Activated CD4-positive, CD25-positive, alpha-beta regulatory T cell treated with anti-CD3 and anti-CD28 coated beads, Interleukin-2, amount 50 U/mL, for 16 hours (primary cell): ENCODE measurements at regions not wholly inside any gene's neighbourhood (a gene's known extent, or its start where the extent isn't known, plus 50 kb on each side); places are given as distances from the start of the nearest gene placed in this dataset.
"Not testable (repeated sequence)": the region's sequence is repeated elsewhere in the genome, so short reads cannot be mapped to it uniquely, and the experiment has no call there.

Source experiments
- DNase-seq: peaks from one replicate; pipeline ENCODE4 v3.0.0-alpha.2; 2020; ENCODE audit warnings: low read depth, low spot score

- DNase-seq, result not testable (repeated sequence)
Measured at GRCh38 chr2:111395350-111396128, 274.8 kb downstream of the BCL2L11 start.

DNA sequence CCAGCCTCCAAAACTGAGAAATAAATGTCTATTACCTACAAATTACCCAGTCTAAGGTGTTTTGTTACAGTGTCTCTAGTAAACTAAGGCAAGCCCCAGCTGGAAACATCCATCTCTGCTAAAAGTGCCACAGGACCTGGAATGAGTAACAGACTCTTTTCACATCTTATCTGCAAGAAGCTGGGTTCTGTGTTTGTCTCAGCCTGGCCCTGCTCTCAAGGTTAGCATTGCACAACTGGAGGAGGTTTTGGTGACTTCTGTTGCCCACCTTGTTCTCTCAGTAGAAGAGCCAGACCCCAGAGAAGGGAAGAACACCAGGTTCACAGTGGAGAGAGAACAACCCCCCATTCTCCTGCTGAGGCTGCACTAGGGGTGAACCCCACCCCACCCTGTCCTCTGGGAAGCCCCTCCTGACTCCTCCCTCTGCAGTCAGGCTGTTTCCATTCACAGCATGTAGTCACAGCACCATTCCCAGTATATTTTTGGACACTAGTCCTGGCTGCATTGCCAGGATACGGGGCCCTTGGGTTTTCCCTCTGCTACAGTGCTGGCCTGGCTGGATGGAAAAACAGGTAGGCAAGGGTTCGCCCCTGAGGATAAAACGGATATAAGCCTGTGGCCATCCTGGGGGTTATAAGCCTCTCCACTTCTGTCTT, 280.0 kb downstream of the BCL2L11 start:
- DNase-seq, result not testable (repeated sequence)

DNA sequence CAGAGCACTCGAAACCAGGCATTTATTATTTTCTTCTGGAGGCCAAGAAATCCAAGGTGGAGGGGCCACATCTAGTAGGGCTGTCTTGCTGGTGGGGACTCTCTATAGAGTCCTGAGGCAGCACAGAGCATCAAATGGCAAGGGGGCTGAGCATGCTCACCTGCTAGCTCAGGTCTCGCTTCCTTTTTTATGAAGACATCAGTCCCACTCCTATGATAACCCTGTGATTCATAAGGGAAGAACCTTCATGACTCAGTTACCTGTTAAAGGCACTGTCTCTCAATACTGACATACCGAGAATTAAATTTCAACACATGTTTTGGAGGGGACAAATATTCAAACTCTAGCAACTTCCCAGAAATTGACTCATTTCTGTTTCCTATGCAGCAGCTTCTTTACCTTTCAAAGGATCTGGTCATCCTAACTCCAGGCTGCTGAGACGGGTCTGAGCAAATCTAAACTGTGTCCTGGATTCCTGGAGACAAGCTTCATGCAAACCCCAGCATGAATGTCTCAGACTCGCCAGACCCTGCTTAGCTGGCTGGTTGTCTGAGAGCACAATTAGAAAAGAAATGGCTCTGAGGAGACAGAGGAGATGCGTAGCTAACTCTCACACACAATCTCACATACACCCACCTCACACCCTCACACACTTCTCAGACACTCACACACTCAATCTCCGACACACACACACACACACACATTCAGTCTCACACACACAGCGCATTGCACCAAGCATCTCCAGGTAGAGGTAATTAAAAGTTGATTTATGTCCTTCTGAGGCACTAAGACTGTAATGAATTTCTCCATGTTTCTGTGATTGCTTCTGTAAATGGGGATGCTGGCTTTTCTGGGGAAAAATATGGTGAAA, 280.8 kb downstream of the BCL2L11 start:
- DNase-seq, result not testable (repeated sequence)

- DNase-seq, result not testable (repeated sequence)
Measured at GRCh38 chr2:111402450-111402849, 281.7 kb downstream of the BCL2L11 start.

GRCh38 chr2:111403287-111403686, 282.6 kb downstream of the BCL2L11 start:
- DNase-seq, result not testable (repeated sequence)

- not testable (repeated sequence) for DNase-seq
Measured at GRCh38 chr2:111406616-111407015, 285.9 kb downstream of the BCL2L11 start.

DNA sequence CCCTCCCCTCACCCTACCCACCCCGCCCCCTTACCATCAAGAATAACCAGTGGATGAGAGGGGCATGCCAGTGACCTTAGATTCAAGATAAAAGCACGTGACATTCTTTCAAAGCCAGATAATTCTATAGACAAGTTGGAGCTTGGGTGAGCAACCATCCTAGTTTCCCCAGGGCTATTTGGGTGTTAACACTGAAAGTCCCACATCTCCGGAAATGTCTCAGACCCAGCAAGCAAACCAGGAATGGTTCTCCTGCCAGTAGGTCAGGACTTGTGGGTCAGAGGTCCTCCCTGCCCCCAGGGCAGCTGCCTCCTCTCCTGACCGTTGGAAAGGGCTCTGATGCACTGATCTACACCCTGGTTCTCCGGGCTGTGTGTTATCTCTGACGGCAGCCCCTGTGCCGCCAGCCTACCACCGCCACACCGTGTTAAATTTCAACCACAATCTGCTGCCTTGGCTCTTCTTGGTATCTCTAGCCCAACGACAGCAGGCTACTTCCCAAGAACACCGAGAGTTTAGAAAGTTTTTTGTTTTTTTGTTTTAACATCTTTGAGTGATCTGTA, 287.0 kb downstream of the BCL2L11 start:
- not testable (repeated sequence) for DNase-seq

DNA sequence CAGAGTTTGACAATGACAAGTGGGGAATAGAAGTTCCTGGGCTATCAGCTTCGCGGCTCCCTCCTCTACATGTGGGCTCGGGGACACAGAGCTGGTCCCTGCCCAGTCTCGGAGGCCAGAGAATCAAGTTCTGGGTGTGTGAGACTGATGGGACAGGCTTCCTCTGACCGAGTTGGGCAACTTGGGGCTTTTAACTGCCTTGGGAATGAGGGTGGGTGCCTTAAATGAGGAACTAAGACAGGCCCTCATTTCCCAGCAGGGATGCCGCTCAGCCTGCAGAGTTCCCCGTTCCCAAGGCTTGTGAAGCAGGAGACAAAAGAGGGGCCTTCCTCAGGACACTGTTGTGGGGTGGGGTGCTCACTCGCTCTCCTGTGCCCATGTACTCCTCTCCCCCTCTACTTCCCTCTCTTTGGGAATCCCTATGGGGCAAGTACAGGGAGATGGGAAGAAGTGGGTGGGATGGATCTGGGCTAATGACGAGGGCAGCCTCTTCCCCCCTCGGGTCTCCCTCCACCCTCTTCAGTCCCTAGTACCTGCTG, 290.2 kb downstream of the BCL2L11 start:
- not testable (repeated sequence) for DNase-seq

DNA sequence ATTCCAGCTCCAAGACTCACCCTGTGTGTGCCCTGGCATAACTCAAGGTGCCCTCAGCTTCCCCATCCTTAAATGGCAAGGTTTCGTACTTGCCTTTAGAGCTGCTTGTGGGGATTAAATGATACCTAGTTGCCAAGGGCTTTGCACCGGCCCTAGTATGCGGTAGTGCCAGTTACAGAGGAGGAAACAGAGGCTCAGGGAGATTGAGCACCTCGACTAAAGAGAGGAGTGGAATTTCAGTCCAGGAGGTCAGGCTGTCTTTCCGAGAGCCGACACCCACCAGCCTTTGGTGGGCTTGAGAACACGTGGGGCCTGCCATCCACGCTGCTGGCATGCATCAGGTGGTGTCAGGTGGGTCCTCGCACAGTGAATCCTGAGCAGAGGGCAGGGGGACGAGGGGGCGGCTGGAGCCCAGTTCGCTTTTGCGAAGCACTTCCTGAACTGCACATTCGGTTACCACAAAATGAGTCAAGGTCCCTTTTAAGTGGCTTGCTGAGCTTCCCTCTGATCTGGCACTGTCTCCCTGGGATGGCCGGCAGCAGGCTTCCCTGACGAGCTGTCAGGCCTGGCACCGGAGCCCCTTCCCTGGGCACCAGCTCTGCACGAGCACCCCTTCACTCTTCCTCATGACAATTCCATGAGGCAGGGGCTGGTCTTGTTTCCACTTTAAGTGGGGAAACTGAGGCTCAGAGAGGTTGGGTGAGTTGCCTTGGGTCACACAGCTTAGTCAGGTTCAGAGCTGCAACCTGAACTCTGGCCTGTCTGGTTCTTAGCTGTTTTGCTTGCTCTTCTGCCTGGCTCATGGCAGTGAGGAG, 291.4 kb downstream of the BCL2L11 start:
- DNase-seq, result not testable (repeated sequence)

DNA sequence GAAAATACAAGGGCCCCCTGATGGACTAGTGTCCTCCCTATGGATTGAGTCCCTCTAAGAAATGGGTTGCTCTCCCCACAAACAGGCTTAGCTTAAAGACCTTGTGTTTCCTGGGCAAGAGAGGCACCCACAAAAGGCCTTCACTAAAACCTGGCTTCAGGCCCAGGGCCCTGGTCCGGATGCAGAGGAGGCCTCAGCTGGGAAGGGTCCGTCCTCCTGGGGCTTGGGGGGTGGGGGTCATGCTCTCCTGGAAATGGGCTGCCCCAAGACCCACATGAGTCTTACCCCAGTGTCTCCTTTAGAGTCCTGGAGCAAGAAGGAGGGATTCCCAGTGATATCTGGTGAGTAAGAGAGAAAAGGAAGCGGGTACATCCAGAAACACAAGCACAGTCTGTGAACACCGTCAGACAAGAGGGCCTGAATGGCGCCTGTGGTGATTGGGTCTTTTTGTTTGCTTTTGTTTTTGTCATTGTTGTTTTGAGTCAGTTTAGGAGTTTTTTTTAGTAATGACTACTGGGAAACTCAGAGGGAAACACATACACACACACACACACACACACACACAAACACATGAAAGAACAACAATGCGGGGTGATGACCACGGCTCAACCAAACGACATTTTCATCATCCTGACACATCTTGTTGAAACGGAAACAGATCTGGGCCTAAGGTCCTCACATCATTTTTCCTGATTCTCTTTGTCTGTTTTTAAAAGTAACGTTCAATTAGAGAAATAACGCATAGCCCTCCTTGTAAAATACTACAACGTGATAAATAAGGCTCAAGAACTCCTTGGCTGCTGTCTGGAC, 292.3 kb downstream of the BCL2L11 start:
- not testable (repeated sequence) for DNase-seq

GRCh38 chr2:111413950-111414349, 293.2 kb downstream of the BCL2L11 start:
- not testable (repeated sequence) for DNase-seq

- DNase-seq, result not testable (repeated sequence)
Measured at GRCh38 chr2:111415765-111416743, 295.3 kb downstream of the BCL2L11 start.

DNA sequence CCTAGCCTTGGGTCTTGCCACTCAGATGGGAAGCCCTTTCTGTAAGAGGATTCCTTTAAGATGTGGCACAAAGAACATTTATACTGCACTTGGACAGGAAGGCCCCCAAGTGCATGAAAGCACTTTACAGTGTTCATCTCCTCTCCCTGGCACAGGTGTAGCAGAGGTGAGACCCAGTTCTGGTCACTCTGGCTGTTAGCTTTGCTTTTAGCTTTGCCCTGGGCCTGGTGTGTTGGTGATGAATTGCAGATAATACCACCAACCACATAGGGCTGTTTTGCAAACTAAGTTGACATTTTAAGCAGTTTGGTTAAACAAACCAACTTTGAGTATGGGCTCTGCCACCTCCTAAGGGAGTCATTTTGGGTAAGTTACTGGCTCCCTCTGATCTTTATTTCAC, 296.3 kb downstream of the BCL2L11 start:
- not testable (repeated sequence) for DNase-seq

- DNase-seq, result not testable (repeated sequence)
Measured at GRCh38 chr2:111418091-111418875, 297.6 kb downstream of the BCL2L11 start.

DNA sequence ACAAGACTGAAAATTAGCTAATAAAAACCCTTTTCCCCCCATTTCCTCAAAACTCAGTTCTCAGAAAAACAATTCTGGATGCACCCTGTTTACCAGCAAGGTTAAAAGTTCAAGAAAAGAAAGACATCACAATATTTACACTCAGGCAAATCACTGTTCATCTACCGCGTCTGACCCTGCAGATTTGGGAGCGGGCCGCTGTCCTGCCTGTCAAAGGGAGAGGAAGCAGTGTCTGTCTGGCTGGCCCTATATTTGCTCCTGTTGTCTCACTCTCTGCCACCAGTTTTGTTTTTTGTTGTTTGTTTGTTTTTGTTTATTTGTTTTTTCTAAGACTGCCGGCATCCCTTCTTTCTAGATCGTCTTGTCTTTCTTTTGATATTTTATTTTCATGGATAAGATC, 299.4 kb downstream of the BCL2L11 start:
- DNase-seq, result not testable (repeated sequence)

DNA sequence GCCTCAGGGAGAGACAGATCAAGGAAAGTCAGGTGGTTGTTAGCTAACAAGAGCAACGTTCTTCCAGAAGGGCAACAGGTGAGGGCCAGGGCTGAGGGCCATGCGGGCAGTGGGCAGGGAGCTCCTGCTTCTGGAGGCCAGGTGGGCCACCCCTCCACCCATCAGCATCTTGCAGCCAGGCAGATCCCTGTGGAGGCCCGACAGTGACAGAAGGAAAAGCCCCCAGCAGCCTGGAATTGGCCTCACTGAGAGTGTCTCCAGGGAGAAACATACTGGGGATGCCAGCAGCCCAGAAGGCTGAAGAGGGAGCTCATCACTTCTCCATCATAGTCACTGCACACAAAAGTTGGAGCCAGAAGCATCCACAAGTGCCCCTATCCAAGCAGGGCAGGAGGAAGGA, 300.1 kb downstream of the BCL2L11 start:
- not testable (repeated sequence) for DNase-seq

GRCh38 chr2:111421949-111422348, 301.2 kb downstream of the BCL2L11 start:
- not testable (repeated sequence) for DNase-seq

DNA sequence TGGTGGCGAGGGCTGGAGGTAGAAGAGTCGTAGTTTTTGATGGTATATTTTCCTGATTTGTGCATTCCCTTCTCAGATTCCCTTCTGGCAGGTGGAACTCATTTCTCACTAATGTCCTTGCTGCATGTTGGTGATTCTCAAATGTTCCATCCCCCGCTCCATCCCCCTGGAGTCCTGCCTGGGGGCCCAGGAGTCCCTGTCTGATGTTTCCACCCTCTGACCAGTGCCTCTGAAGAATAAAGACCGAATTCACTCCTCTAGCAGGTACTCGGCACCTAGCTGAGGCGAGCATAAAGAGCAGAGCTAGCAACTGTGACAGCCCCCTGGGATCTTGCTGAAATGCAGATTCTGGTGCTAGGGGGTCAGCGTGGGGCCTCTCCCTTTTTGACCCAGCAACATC, 301.8 kb downstream of the BCL2L11 start:
- DNase-seq, result not testable (repeated sequence)
